Hepatocyte (in vitro differentiated cells): ENCODE measurements at regions not wholly inside any gene's neighbourhood (a gene's known extent, or its start where the extent isn't known, plus 50 kb on each side); places are given as distances from the start of the nearest gene placed in this dataset.

Experiments
- DNase-seq: peaks from one replicate; pipeline ENCODE4 v3.0.0-alpha.2; 2016; ENCODE audit warnings: low spot score
- H2AFZ ChIP-seq: fragments of 200-600 bp; sonication (generic); 2 replicates; pipeline ENCODE4 v1.6.0; 2016; ENCODE audit warnings: antibody characterized with exemption, mild to moderate bottlenecking
- H3K27ac ChIP-seq: fragments of 200-600 bp; sonication (generic); 2 replicates; pipeline ENCODE4 v1.5.1; 2016; ENCODE audit warnings: mild to moderate bottlenecking
- H3K27me3 ChIP-seq: fragments of 200-600 bp; sonication (generic); 2 replicates; pipeline ENCODE4 v1.6.1; 2016
- H3K36me3 ChIP-seq: fragments of 200-600 bp; sonication (generic); replicated peaks from 2 replicates; pipeline ENCODE4 v1.5.1; 2016; ENCODE audit warnings: low read depth; ENCODE audit not compliant: insufficient read depth
- H3K4me1 ChIP-seq: fragments of 200-600 bp; sonication (generic); 2 replicates; pipeline ENCODE4 v1.5.1; 2016; ENCODE audit warnings: mild to moderate bottlenecking, moderate library complexity; ENCODE audit not compliant: insufficient read depth
- H3K4me2 ChIP-seq: fragments of 200-600 bp; sonication (generic); 2 replicates; pipeline ENCODE4 v1.6.0; 2016
- H3K4me3 ChIP-seq: fragments of 200-600 bp; sonication (generic); 2 replicates; pipeline ENCODE4 v1.5.1; 2016; ENCODE audit warnings: mild to moderate bottlenecking
- H3K79me2 ChIP-seq: fragments of 200-600 bp; sonication (generic); 2 replicates; pipeline ENCODE4 v1.6.0; 2017; ENCODE audit warnings: mild to moderate bottlenecking
- H3K9me2 ChIP-seq: fragments of 200-600 bp; sonication (generic); replicated peaks from 2 replicates; pipeline ENCODE4 v1.6.0; 2017; ENCODE audit warnings: mild to moderate bottlenecking; ENCODE audit not compliant: insufficient read depth
- H3K9me3 ChIP-seq: fragments of 200-600 bp; sonication (generic); 2 replicates; pipeline ENCODE4 v1.5.1; 2016; ENCODE audit warnings: low read depth, mild to moderate bottlenecking
- H4K20me1 ChIP-seq: fragments of 200-600 bp; sonication (generic); 2 replicates; pipeline ENCODE4 v1.6.0; 2016; ENCODE audit warnings: mild to moderate bottlenecking; ENCODE audit not compliant: insufficient read depth, poor library complexity, severe bottlenecking
- EZH2 ChIP-seq: fragments of 200-600 bp; sonication (generic); IDR thresholded peaks from 2 replicates; pipeline ENCODE4 v1.6.1; 2016; ENCODE audit warnings: antibody characterized with exemption, mild to moderate bottlenecking, borderline replicate concordance
- EZH2phosphoT487 ChIP-seq: fragments of 200-600 bp; sonication (generic); IDR thresholded peaks from one replicate; pipeline ENCODE4 v1.6.1; 2018; ENCODE audit warnings: antibody characterized with exemption, mild to moderate bottlenecking, low read depth, moderate library complexity; ENCODE audit not compliant: unreplicated experiment, severe bottlenecking
- whole genome bisulfite sequencing: methylation state at CpG from one replicate; pipeline ENCODE4 v1.1.6; 2016; ENCODE audit warnings: low lambda C conversion rate; ENCODE audit errors: missing lambda C conversion rate; 5-methylcytosine and 5-hydroxymethylcytosine counted together
- TF ChIP-seq, protein P1 (sequence below): fragments of 200-600 bp; sonication (generic); IDR thresholded peaks from 2 replicates; pipeline ENCODE4 v1.5.1; 2016; ENCODE audit warnings: antibody characterized with exemption, mild to moderate bottlenecking; ENCODE audit not compliant: poor library complexity

- H3K4me2 ChIP-seq, result no peak overlapping the region
- no peaks in the 10 kb centered on the region for H3K9me3 ChIP-seq
- no peaks in the 10 kb centered on the region for H4K20me1 ChIP-seq
- H3K27me3 ChIP-seq, result no peaks in the 10 kb centered on the region
- H3K9me2 ChIP-seq, result no peaks in the 10 kb centered on the region
- no peaks in the 10 kb centered on the region for H3K79me2 ChIP-seq
- TF ChIP-seq EZH2, result no peak
- TF ChIP-seq EZH2phosphoT487, result no peak
- TF ChIP-seq, protein P1, sequence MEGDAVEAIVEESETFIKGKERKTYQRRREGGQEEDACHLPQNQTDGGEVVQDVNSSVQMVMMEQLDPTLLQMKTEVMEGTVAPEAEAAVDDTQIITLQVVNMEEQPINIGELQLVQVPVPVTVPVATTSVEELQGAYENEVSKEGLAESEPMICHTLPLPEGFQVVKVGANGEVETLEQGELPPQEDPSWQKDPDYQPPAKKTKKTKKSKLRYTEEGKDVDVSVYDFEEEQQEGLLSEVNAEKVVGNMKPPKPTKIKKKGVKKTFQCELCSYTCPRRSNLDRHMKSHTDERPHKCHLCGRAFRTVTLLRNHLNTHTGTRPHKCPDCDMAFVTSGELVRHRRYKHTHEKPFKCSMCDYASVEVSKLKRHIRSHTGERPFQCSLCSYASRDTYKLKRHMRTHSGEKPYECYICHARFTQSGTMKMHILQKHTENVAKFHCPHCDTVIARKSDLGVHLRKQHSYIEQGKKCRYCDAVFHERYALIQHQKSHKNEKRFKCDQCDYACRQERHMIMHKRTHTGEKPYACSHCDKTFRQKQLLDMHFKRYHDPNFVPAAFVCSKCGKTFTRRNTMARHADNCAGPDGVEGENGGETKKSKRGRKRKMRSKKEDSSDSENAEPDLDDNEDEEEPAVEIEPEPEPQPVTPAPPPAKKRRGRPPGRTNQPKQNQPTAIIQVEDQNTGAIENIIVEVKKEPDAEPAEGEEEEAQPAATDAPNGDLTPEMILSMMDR, result no peak
- H3K4me3 ChIP-seq, result no peak overlapping the region
- H3K4me1 ChIP-seq, result peaks cover 25% of the 10 kb centered on the region
- no peaks in the 10 kb centered on the region for H3K36me3 ChIP-seq
- no peak for DNase-seq
- no peak overlapping the region for H3K27ac ChIP-seq
- H2AFZ ChIP-seq, result no peak overlapping the region
Observed at GRCh38 chr3:148605521-148605920, 92.2 kb upstream of the AGTR1 start.

DNA sequence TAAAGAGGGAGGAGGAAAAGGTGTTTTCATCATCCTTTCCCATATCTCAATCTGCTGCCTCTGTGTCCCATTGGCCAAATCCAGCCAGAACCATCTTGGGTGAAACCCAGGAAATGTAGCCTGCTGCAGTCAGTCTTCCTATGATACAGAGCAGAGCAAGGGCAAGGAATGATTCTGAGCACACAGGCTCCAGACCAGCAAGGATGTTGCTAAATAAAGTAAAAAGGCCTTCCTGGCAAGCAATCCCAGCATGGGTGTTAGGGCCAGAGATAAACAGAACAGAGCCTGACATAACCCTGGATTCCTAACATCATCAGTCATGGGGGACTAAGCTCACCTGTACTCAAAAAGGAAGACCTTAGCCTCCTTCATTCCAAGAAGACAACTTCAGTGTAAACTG is 90.7 kb upstream of the AGTR1 start:
- DNase-seq, result no peak
- Histone ChIP-seq H3K4me1 (peaks cover 16% of the 10 kb centered on the region), H3K27ac (no peak overlapping the region), H3K9me3 (no peaks in the 10 kb centered on the region), H3K27me3 (no peaks in the 10 kb centered on the region), H2AFZ (no peak overlapping the region), H3K9me2 (no peaks in the 10 kb centered on the region), H3K4me3 (no peak overlapping the region), H4K20me1 (no peaks in the 10 kb centered on the region), H3K36me3 (no peaks in the 10 kb centered on the region), H3K4me2 (no peak overlapping the region), H3K79me2 (no peaks in the 10 kb centered on the region)
- TF ChIP-seq EZH2 (no peak), EZH2phosphoT487 (no peak)
- TF ChIP-seq, protein P1, result no peak

DNA sequence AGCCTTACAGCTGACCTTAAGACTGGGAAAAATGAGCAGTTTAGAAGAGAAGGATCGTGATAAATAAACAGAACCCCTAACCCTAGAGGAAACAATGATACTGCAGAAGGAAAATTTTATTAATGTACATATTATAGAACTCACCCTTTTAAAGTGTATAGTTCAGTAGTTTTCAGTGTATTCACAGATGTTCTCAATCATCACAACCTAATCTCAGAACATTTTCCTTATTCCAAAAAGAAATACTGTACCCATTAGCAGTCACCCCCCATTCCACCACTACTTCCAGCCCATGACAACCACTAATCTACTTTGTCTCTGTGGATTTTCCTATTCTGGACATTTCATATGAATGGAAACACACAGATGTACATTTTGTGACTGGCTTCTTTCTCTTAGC is 90.2 kb upstream of the AGTR1 start:
- no peak overlapping the region for H3K4me3 ChIP-seq
- H3K9me3 ChIP-seq, result no peaks in the 10 kb centered on the region
- no peak overlapping the region for H2AFZ ChIP-seq
- no peaks in the 10 kb centered on the region for H3K27me3 ChIP-seq
- no peak overlapping the region for H3K4me2 ChIP-seq
- peaks cover 15% of the 10 kb centered on the region for H3K4me1 ChIP-seq
- TF ChIP-seq, protein P1, result no peak
- TF ChIP-seq EZH2phosphoT487 (no peak), EZH2 (no peak)
- no peak overlapping the region for H3K27ac ChIP-seq
- no peaks in the 10 kb centered on the region for H4K20me1 ChIP-seq
- no peaks in the 10 kb centered on the region for H3K79me2 ChIP-seq
- no peaks in the 10 kb centered on the region for H3K36me3 ChIP-seq
- 88% methylated on average over 1 of the region's 1 CpG for WGBS
- no peaks in the 10 kb centered on the region for H3K9me2 ChIP-seq
- DNase-seq, result no peak

- WGBS, result 65% methylated on average over 1 of the region's 1 CpG
- no peak for DNase-seq
- no peak overlapping the region for H3K27ac ChIP-seq
- H3K79me2 ChIP-seq, result no peaks in the 10 kb centered on the region
- no peaks in the 10 kb centered on the region for H3K4me1 ChIP-seq
- H4K20me1 ChIP-seq, result no peaks in the 10 kb centered on the region
- H3K9me3 ChIP-seq, result no peaks in the 10 kb centered on the region
- H3K9me2 ChIP-seq, result no peaks in the 10 kb centered on the region
- no peaks in the 10 kb centered on the region for H3K36me3 ChIP-seq
- no peak overlapping the region for H2AFZ ChIP-seq
- no peaks in the 10 kb centered on the region for H3K27me3 ChIP-seq
- TF ChIP-seq, protein P1, result no peak
- no peak for TF ChIP-seq EZH2
- TF ChIP-seq EZH2phosphoT487, result no peak
- no peak overlapping the region for H3K4me2 ChIP-seq
- no peak overlapping the region for H3K4me3 ChIP-seq
Observed at GRCh38 chr3:148612278-148612677, 85.4 kb upstream of the AGTR1 start.
